GM21381 (cell line): ENCODE measurements at regions not wholly inside any gene's neighbourhood (a gene's known extent, or its start where the extent isn't known, plus 50 kb on each side); places are given as distances from the start of the nearest gene placed in this dataset.
"Not testable (repeated sequence)": the region's sequence is repeated elsewhere in the genome, so short reads cannot be mapped to it uniquely, and the experiment has no call there.

Experiments
- ATAC-seq: cut with Tn5 transposase; IDR thresholded peaks from one replicate; pipeline ENCODE4 v1.9.1; 2021; ENCODE audit warnings: mild to moderate bottlenecking, moderate library complexity; ENCODE audit not compliant: unreplicated experiment

DNA sequence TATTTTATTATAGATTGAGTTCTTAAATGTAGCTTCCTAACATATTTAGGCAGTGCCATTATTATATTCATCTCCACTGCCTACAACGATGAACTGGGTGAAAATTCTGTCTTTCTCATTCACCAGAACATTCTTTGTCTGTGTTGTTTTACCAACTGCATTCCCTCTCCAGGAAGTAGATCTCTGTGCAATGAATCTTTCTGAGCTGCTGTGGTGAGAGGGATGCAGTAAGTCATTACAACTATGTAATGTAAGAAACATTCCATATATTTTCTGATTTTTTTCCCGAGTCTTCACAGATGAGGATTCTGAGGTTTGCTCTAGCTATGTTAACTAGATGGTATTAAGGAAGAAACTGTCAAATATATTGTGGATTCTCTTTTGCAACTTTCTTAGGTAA, 811.9 kb upstream of the PCDH7 start:
- ATAC-seq, result no peak

DNA sequence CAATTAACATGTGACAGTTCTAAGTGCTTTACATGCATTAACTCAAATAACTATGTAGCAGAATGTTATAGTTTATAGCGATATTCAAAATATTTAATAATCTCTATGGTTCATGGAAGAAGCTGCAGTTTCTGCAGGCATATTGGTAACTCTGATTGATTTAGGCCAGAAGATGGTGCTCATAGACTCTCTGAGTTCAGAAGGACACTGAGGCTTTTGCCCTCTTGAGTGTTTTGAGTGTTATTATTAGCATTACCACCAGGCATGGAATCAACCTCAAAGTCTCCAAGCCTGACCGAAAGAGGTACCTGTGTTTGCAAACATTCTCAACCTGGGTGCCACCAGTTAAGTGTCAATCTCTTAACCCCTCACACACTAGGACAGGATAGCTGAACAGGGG, 792.3 kb upstream of the PCDH7 start:
- ATAC-seq, result no peak

DNA sequence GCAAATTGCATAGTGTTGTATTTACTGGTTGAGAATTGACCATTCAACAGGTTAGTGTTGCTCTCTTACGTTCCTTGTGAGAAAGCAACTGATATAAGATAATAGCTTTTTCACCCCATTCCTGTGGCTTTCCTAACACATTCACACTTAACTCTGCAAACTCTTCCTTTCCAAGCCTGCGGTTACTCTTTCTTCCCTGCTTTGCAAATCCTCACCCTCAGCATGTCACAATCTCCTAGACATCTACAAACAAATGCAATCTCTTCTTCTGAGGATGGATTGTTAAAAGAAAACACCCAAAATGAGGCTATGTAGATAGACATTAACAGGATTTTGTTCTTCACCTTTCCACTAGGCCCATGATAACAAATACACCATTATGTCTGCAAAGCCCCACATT, 771.7 kb upstream of the PCDH7 start:
- ATAC-seq, result no peak

DNA sequence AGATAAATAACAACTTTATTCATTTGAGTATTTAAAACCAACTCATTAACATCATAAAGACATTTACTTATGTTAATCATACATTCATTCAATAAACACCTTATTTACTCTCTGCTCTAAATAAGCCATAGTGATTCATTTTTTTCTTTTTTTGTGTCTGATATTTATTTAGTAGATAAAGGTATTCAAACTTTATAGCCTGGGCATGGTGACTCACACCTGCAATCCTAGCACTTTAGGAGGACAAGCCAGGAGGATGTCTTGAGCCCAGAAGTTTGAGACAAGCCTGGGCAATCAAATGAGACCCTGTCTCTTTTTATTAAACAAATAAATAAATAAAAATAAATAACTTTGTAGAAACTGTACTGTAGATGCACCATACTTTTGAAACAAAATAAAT, 771.3 kb upstream of the PCDH7 start:
- ATAC-seq, result no peak

DNA sequence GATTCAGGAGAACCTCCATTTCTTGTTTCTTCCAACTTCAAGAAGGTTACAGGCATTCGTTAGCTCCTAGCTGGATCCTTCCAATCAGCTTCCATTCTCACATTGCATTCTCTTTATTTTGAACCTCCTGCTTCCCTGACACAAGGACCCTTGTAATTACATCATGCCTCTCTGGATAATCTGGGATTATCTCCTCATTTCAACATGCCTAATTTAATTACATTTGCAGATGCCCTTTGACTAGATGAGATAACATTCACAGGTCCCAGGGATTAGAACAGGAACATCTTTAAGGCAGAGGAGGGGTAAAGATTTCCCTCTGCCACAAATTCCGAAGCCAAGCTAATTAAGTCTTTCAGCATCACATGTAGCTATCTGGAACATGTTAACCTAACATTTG, 753.8 kb upstream of the PCDH7 start:
- ATAC-seq, result no peak

DNA sequence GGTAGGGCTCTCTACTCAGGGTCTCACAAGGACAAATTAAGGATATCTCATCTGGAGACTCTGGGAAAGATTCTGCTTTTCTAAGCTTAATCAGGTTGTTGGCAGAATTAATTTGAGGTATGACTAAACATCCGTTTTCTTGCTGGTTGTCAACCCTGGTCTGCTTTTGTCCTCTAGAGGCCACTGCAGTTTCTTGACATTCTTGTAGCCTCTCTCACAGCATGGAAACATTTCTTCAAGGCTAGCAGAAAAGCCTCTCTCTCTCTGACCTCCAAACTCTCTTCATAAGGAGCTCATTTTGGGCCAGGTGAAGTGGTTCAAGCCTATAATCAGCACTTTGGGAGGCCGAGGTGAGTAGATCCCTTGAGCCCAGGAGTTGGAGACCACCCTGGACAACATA, 749.5 kb upstream of the PCDH7 start:
- no peak for ATAC-seq

DNA sequence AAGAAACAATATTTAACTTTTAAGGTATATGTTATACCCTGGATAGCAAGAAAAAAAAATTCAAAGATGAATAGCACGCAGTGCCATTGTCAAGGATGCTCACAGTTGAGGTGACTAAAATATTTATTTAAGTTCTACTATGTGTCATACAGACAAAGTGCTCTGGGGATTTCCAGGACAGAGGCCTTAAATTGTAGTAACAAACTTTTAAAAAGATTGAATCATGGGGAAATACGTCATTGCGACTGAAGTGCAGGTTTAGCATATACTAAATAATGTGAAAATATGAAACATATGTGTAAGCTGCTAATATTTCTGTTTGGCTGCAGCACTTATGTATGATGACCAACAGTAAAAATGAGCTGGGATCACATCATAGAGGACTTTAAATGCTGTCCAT, 748.0 kb upstream of the PCDH7 start:
- no peak for ATAC-seq

DNA sequence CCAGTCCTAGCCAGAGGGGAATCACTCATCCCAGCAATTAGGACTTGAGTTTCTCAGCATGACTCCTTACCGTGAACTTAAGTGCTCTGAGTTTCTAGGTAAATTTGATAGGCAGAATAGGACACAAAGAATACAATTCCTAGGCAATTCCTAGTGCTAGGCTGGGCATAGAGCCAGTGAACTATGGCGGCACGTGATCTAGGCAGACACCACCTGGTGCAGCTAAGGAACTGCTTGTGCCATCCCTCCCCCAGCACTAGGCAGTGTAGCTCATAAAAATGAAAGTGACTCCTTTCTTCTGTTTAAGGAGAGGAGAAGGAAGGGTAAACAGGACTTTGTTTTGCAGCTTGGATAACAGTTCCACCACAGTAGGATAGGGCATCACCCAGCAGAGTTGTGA, 736.3 kb upstream of the PCDH7 start:
- no peak for ATAC-seq

DNA sequence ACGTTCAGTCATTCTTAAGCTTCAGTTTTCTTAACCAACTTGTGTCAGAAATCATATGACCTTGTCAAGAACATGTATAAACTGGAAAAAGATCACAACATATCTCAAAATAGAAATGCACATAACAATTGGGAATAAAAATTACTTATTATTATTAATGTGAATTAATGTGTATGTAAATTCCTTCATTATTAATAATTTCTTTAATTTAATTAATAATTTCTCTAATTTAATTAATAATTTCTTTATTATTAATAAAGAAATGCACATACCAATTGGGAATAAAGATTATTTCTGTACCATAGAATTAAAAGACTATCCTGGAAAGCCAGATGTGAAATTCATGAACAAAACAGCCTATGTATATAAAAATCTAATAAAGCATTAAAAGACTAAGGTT, 718.5 kb upstream of the PCDH7 start:
- ATAC-seq, result no peak

DNA sequence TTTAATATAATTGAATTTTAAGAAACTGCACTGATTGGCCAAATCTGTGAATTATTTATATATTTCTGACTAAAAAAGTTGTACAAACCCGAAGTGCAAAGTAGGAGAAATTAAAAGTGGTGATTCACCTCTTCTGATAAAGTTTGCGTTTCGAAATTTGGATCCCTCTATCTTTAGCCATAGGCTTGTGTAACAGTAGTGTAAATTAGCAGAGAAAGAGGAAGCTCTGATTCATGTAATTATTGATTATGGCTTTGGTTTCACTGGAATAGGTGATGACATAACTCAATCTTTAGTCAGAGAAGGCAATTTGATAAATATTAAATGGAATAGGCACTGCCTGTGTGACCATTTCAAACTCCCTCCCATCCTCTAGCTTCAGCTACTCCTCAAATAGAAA, 717.8 kb upstream of the PCDH7 start:
- ATAC-seq, result no peak

DNA sequence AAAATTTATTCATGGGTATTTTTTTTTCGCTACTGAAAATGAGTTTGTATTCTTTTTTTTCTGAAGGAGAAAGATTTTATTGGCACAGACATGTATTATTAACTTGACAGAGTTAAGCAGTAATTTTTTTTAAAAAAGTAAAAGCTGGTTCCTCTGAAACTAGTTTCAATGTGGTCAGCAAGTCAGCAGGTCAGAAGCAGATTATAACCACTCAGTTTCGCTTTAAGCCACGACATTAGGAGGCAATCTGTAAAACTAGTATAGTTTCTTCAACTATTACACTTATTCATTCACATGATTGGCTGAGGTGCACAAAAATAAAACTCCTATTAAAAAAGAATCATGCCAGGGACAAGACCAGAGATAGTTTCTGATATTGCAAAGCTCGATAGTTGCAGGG, 714.2 kb upstream of the PCDH7 start:
- ATAC-seq, result no peak

DNA sequence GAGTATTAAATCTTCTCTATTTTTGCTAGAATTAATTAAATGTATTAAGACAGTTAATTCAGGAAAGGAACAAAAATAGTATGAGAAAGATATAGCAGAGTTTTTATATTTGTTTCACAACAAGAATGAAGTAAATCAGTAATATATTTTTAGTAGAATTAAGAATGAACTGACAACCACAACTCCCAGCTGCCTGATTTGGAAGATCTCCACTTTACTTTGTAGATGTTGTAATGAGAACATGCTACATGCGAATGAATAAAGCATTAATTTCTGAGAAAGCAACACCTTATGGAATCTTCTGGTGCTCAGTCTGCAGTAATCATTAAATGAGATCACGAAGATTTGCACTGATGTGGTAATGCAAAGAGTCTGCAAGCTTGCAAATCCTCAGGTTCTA, 695.6 kb upstream of the PCDH7 start:
- ATAC-seq, result no peak

DNA sequence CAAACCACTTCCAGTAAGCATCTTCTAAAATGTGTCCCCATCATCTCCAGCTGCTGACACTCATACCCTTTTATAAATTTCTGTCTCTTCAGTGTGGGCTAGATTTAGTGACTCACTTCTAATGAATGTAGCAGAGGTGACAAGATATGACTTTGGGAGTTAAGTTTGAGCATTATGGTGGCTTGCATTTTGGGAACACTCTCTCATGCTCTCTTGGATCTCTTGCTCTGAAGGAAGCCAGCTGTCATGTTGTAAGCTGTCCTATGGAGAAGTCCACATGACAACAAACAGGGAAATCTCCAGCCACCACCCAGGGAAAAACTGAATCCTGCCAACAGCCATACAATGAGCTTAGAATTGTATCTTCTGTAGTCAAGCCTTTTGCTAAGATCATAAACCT, 691.3 kb upstream of the PCDH7 start:
- ATAC-seq, result no peak

DNA sequence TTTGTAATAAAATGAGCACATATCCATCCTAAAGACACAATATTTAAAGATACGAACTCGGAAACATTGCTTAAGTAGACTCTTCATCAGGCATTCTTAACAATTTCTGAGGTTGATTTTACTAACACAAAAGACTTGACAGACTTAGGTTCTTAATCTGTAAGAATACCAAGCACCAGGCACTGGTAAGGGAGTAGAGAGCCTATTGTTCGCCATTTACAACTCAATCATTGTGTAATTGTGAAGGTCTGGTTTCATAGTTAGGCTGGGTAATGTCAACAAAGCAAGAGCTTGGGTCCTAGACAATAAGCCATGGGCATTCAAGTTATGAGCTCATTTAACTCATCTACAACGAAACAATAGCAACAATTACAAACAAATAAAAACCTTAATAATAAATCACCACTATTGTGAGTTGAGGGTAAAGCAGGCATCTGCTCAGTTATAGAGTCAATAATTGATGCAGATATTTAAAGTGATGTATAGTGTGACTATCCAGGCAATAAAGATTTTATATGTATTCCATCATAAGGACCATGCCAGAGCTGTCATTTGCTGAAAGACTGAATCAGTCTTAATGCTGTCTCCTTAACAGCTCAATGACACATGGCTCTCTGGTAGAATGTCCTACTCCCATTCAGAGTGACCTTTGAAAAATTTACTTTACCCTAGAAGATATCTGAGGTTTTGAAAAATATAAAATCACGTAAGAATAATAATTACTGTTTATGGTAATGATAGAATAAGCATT, 664.0 kb upstream of the PCDH7 start:
- ATAC-seq, result no peak

DNA sequence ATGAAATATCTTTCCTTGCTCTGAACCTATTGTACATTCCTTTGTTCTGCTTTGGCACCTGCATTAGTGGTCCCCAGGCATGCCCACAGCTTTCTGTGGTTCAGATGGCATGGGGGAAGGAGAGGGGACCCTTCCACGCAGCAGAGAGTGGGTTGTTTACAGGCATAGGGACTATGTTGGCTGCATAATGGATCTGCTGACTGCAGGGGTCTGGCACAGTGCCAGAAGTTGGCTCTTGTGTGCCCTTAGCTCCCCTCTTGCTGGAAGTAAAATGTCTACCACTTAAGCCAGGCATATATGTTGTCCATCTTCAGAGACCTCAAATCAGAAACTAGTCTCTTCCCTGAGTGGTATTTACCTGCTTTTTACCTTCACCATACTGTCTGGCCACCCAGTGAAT, 651.9 kb upstream of the PCDH7 start:
- no peak for ATAC-seq

DNA sequence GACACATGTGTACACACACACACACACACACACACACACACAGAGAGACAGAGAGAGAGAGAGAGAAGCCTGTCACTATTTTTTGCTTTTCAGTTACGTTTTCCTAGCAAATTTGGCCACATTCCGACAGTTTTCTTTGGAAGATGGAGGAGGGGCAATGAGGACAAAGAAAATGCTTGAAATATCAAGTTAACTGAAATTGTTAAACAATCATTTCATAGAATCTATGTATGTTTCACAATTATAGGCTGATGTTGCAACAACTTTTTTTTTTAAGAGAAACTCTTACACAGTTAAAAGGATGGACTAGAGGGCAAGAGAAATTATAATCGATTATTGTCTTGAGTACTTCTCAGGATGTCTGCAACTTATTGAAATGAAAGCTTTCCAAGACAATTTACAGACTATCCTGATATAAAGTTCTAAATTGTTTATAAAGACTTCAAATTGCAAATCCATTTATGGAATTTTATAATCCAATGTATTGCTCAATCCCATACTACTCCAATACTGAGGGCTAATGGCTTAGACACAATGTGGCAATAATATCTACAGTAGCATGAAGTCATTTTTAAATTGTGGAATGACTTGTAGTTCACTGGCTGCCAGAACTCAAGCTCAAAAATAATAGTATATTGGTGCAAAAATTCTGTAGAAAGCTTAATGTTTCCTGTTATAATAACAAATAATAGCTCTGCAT, 647.0 kb upstream of the PCDH7 start:
- no peak for ATAC-seq

DNA sequence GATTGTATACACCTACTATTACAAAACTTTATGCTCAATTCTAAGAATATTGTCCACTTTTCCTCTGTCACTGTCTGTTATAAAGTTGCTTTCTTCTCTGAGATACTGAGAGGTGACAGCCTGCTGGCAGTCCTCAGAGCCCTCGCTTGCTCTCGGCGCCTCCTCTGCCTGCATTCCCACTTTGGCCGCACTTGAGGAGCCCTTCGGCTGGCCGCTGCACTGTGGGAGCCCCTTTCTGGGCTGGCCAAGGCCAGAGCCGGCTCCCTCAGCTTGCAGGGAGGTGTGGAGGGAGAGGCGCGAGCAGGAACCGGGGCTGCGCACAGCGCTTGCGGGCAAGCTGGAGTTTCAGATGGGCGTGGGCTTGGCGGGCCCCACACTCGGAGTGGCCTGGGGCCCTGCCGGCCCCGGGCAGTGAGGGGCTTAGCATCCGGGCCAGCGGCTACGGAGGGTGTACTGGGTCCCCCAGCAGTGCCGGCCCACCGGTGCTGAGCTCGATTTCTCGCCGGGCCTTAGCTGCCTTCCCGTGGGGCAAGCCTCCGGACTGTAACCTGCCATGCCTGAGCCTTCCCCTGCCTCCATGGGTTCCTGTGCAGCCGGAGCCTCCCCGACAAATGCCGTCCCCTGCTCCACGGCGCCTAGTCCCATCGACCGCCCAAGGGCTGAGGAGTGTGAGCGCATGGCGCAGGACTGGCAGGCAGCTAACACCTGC, 627.6 kb upstream of the PCDH7 start:
- not testable (repeated sequence) for ATAC-seq

DNA sequence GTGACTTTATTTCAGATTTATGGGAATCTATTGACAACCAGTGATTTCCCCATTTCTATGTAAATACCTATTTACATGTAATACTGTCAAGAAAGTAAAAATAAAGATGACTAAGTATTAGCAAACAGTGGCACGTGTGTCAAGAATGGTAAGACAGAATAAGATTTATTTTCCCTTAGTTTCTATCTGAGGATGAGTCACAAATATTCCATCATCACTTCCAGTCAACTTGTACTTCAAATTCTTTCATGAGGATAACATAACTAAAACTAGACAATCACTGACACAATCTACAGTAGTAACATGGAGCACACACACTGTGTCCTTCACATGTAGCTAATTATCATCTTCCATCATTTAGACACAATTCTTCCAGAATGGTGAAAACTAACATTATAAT, 625.3 kb upstream of the PCDH7 start:
- no peak for ATAC-seq

DNA sequence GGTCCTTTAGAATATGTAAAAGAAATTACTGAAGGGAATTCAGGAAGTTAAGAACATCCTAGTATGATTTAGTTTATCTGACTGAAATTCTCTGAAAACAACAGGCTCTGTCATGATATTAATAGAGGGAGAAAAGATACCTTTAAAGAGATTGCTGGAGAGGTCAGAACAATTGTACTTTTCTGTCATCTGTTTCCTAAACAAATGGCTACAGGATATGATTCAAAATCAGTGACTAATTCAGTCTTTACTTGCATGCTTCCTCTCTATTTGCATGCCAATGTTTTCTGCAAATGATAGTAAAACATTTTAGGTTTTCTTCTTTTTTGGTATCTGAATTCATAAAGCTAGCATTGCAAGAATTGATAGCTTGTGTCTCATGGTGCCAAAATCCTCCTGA, 616.7 kb upstream of the PCDH7 start:
- no peak for ATAC-seq

DNA sequence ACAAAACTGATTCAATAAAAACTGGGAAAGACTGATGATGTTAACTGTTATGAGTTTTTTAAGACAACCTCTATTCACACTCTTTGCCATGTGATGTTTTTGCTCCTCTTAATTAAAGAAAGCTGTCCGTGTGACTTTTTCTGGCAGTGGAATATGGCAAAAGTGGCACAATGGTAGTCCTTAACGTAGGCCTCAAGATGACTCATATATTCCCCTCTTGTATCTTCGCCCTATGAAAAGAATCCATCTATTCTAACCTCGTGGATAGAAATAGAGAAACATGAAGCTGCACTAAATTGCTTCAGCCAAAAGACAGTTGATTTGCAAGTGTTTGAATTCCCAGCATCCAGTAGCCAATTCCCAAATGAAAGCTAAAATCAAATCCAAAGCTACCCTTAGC, 603.8 kb upstream of the PCDH7 start:
- ATAC-seq, result no peak

DNA sequence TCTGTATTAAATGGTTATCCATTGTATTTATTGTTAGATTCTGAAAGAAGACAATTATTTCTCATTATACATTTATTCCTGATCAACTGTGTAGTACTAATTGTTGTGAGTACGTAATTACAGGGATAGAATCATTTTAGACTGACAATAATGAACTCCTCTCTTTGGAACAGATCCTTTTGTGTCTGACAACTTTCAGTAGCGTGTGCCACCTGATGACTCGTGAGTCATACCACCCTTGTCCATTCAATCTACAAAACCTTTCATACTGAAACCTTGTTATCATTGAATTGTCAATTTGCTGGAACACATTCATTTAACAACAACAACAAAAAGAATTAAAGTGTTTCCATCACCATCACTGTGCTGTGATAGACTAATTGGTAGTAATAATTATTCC, 602.7 kb upstream of the PCDH7 start:
- no peak for ATAC-seq

DNA sequence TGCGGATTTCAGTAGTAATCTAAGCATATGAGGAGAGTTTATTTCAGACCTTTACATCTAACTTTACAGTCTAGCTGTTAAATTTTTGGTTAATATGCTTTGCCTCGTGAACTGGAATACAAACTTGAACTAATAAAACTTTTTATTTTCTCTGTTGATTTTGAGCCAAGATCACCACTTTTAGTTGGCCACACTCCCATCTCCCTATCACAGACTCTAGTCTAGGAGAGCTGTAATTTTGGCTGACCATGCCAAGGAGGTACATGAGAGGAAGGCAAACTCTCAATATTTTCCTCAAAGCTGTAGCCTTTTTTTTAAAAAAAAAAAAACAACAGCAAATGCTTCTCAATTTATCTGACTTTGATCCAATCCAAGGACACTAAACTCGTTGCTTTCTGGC, 597.5 kb upstream of the PCDH7 start:
- no peak for ATAC-seq
